ENCODE measurements at regions not wholly inside any gene's neighbourhood (a gene's known extent, or its start where the extent isn't known, plus 50 kb on each side); places are given as distances from the start of the nearest gene placed in this dataset.

- Mint-ChIP-seq H3K36me3 (ENCODE audit: low read depth) (no peaks in the 10 kb centered on the region), H3K9me3 (no peaks in the 10 kb centered on the region), H3K4me3 (no peak overlapping the region), H3K4me1 (no peaks in the 10 kb centered on the region), H3K27ac (no peak overlapping the region), H3K27me3 (peaks cover 8% of the 10 kb centered on the region)
- ATAC-seq (ENCODE audit: low read depth) (no peak), DNase-seq (no peak)
- no peak for TF ChIP-seq CTCF (IDR thresholded peaks at IDR 0.05)
- POLR2A ChIA-PET: no interaction called here
- CTCF ChIA-PET: no interaction called here
- intact Hi-C loops (cut with micrococcal nuclease): no loop called here
Measured at GRCh38 chr5:74304536-74304935, 336.0 kb downstream of the ENC1 start.

- ChIA-PET CTCF (no interaction called here), POLR2A (no interaction called here)
- no peak overlapping the region for H3K27ac Mint-ChIP-seq
- ATAC-seq (ENCODE audit: low read depth) (no peak), DNase-seq (no peak)
- H3K4me3 Mint-ChIP-seq: no peak overlapping the region
- no peaks in the 10 kb centered on the region for H3K36me3 Mint-ChIP-seq (ENCODE audit: low read depth)
- H3K27me3 Mint-ChIP-seq: peaks cover 8% of the 10 kb centered on the region
- TF ChIP-seq CTCF (IDR thresholded peaks at IDR 0.05): no peak
- no peaks in the 10 kb centered on the region for H3K9me3 Mint-ChIP-seq
- H3K4me1 Mint-ChIP-seq: no peaks in the 10 kb centered on the region
- intact Hi-C loops (cut with micrococcal nuclease): no loop called here
Measured at GRCh38 chr5:74303578-74303977, 336.9 kb downstream of the ENC1 start.

- H3K4me3 Mint-ChIP-seq: no peak overlapping the region
Measured at GRCh38 chr5:74301576-74301975, 339.0 kb downstream of the ENC1 start.

GRCh38 chr5:74300808-74301389, 339.6 kb downstream of the ENC1 start:
- intact Hi-C loops (cut with micrococcal nuclease): no loop called here
- no peak for TF ChIP-seq CTCF (IDR thresholded peaks at IDR 0.05)
- no peaks in the 10 kb centered on the region for H3K36me3 Mint-ChIP-seq (ENCODE audit: low read depth)
- ATAC-seq (ENCODE audit: low read depth): no peak
- no peak for DNase-seq
- H3K27me3 Mint-ChIP-seq: peaks cover 8% of the 10 kb centered on the region
- no peaks in the 10 kb centered on the region for H3K4me1 Mint-ChIP-seq
- POLR2A ChIA-PET: no interaction called here
- H3K27ac Mint-ChIP-seq: no peak overlapping the region
- CTCF ChIA-PET: no interaction called here
- no peaks in the 10 kb centered on the region for H3K9me3 Mint-ChIP-seq
- no peak overlapping the region for H3K4me3 Mint-ChIP-seq

More at GRCh38 chr5:74301576-74301975, 339.0 kb downstream of the ENC1 start:
- ATAC-seq (ENCODE audit: low read depth) (no peak), DNase-seq (no peak)
- CTCF ChIA-PET: no interaction called here
- Mint-ChIP-seq H3K36me3 (ENCODE audit: low read depth) (no peaks in the 10 kb centered on the region), H3K4me1 (no peaks in the 10 kb centered on the region), H3K27ac (no peak overlapping the region), H3K9me3 (no peaks in the 10 kb centered on the region), H3K27me3 (peaks cover 8% of the 10 kb centered on the region)
- no peak for TF ChIP-seq CTCF (IDR thresholded peaks at IDR 0.05)
- intact Hi-C loops (cut with micrococcal nuclease): no loop called here
- POLR2A ChIA-PET: no interaction called here

GRCh38 chr5:74299833-74300232, 340.7 kb downstream of the ENC1 start:
- TF ChIP-seq CTCF (IDR thresholded peaks at IDR 0.05): no peak
- no peaks in the 10 kb centered on the region for H3K36me3 Mint-ChIP-seq (ENCODE audit: low read depth)
- intact Hi-C loops (cut with micrococcal nuclease): loop anchor here (10.0 kb wide), 1 partner anchor 345 kb away; the partner anchor contains the start of gene ENC1
- no peaks in the 10 kb centered on the region for H3K4me1 Mint-ChIP-seq
- POLR2A ChIA-PET: no interaction called here
- no peak for DNase-seq
- no peaks in the 10 kb centered on the region for H3K9me3 Mint-ChIP-seq
- peaks cover 8% of the 10 kb centered on the region for H3K27me3 Mint-ChIP-seq
- CTCF ChIA-PET: no interaction called here
- H3K4me3 Mint-ChIP-seq: no peak overlapping the region
- H3K27ac Mint-ChIP-seq: no peak overlapping the region
- no peak for ATAC-seq (ENCODE audit: low read depth)

Data from activated B cell treated with CpG ODN at 0.5 μM for 24 hours (primary cell).